ENCODE measurements at regions not wholly inside any gene's neighbourhood (a gene's known extent, or its start where the extent isn't known, plus 50 kb on each side); places are given as distances from the start of the nearest gene placed in this dataset.

DNA sequence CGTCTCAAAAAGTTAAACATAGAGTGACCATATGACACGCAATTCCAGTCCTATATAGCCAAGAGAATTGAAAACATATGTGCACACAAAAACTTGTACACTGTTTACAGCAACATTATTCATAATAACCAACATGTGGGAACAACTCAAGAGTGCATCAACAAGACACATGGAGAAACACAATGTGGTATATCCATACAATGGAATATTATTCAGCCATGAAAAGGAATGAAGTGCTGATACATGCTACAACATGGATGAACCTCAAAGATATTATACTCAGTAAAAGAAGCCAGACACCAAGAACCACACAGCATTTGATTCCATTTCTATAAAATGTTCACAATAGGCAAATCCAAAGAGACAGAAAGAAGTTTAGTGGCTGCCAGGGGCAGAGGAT lies 317.0 kb downstream of the NSG2 start:
- H3K79me2 ChIP-seq (ENCODE audit: insufficient read depth, low read length) = no peaks in the 10 kb centered on the region
- no peak overlapping the region for H2AFZ ChIP-seq (ENCODE audit: low read length)
- H3K9me2 ChIP-seq (replicated peaks; ENCODE audit: low read depth, low read length) = no peaks in the 10 kb centered on the region

DNA sequence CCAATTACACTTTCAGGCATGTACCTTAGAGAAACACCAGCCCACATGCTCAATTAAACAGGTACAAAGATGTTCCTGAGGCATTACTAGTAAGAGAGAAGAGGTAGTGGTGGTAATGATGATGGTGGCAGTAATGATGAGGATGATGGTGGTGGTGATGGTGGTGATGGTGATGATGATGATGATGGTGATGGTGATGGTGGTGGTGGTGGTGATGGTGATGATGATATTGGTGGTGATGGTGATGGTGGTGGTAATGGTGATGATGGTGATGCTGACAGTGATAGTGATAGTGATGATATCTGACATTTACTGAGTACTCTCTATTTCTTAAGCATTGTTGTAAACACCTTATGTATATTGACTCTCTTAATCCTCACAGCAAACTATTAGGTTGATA lies 318.4 kb downstream of the NSG2 start:
- no peaks in the 10 kb centered on the region for H3K27me3 ChIP-seq (ENCODE audit: insufficient read depth, low read length, poor library complexity, severe bottlenecking)
- TF ChIP-seq EZH2phosphoT487 (IDR thresholded peaks at IDR 0.05; ENCODE audit: borderline replicate concordance) = no peak
- TF ChIP-seq, protein P1, sequence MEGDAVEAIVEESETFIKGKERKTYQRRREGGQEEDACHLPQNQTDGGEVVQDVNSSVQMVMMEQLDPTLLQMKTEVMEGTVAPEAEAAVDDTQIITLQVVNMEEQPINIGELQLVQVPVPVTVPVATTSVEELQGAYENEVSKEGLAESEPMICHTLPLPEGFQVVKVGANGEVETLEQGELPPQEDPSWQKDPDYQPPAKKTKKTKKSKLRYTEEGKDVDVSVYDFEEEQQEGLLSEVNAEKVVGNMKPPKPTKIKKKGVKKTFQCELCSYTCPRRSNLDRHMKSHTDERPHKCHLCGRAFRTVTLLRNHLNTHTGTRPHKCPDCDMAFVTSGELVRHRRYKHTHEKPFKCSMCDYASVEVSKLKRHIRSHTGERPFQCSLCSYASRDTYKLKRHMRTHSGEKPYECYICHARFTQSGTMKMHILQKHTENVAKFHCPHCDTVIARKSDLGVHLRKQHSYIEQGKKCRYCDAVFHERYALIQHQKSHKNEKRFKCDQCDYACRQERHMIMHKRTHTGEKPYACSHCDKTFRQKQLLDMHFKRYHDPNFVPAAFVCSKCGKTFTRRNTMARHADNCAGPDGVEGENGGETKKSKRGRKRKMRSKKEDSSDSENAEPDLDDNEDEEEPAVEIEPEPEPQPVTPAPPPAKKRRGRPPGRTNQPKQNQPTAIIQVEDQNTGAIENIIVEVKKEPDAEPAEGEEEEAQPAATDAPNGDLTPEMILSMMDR (conservative IDR thresholded peaks at IDR 0.05; ENCODE audit: low read length) = no peak
- no peaks in the 10 kb centered on the region for H3K79me2 ChIP-seq (ENCODE audit: insufficient read depth, low read length)

More for the DNA sequence above, 317.0 kb downstream of the NSG2 start:
- no peaks in the 10 kb centered on the region for H3K27me3 ChIP-seq (ENCODE audit: insufficient read depth, low read length, poor library complexity, severe bottlenecking)
- TF ChIP-seq, protein P1 (conservative IDR thresholded peaks at IDR 0.05; ENCODE audit: low read length) = no peak
- TF ChIP-seq EZH2phosphoT487 (IDR thresholded peaks at IDR 0.05; ENCODE audit: borderline replicate concordance) = no peak
- H3K36me3 ChIP-seq (ENCODE audit: insufficient read depth, low read length) = no peaks in the 10 kb centered on the region
- no peak overlapping the region for H3K4me3 ChIP-seq (ENCODE audit: low read length, poor library complexity, severe bottlenecking)
- H3K4me1 ChIP-seq (ENCODE audit: insufficient read depth, low read length, poor library complexity, severe bottlenecking) = no peaks in the 10 kb centered on the region
- H3K4me2 ChIP-seq (ENCODE audit: low read depth, low read length, poor library complexity, severe bottlenecking) = no peak overlapping the region
- no peaks in the 10 kb centered on the region for H4K20me1 ChIP-seq (ENCODE audit: insufficient read depth, low read length, poor library complexity, severe bottlenecking)
- H3K9ac ChIP-seq (ENCODE audit: low read depth, low read length, poor library complexity, severe bottlenecking) = no peak overlapping the region
- H3K9me3 ChIP-seq (ENCODE audit: insufficient read depth, low read depth, low read length) = no peaks in the 10 kb centered on the region
- H3F3A ChIP-seq (ENCODE audit: low read depth) = no peaks in the 10 kb centered on the region

DNA sequence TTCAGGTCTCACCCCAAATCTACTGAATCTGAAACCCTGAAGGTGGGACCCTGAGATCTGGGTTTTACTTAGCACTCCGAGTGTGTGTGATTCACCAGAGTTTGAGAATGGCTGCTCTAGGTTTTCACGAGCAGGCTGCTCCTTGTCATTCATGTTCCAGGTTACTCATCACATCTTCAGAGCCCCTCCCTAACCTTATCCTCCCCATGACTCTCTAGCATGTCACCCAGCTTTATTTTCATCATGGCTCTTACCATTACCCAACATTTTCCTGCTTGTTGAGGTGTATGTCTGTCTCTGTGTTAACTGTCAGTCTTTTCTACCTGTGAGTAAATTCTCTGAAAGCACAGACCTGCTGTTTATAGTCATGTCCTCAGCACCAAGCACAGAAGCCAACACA lies 319.2 kb downstream of the NSG2 start:
- no peaks in the 10 kb centered on the region for H3K4me1 ChIP-seq (ENCODE audit: insufficient read depth, low read length, poor library complexity, severe bottlenecking)
- H3K4me2 ChIP-seq (ENCODE audit: low read depth, low read length, poor library complexity, severe bottlenecking) = no peak overlapping the region
- no peak overlapping the region for H3K4me3 ChIP-seq (ENCODE audit: low read length, poor library complexity, severe bottlenecking)
- no peaks in the 10 kb centered on the region for H4K20me1 ChIP-seq (ENCODE audit: insufficient read depth, low read length, poor library complexity, severe bottlenecking)
- H3K79me2 ChIP-seq (ENCODE audit: insufficient read depth, low read length) = no peaks in the 10 kb centered on the region
- no peaks in the 10 kb centered on the region for H3K27me3 ChIP-seq (ENCODE audit: insufficient read depth, low read length, poor library complexity, severe bottlenecking)
- no peak overlapping the region for H2AFZ ChIP-seq (ENCODE audit: low read length)
- no peaks in the 10 kb centered on the region for H3K9me3 ChIP-seq (ENCODE audit: insufficient read depth, low read depth, low read length)
- no peak for TF ChIP-seq EZH2phosphoT487 (IDR thresholded peaks at IDR 0.05; ENCODE audit: borderline replicate concordance)
- no peak overlapping the region for H3K9ac ChIP-seq (ENCODE audit: low read depth, low read length, poor library complexity, severe bottlenecking)
- H3K36me3 ChIP-seq (ENCODE audit: insufficient read depth, low read length) = no peaks in the 10 kb centered on the region
- H3F3A ChIP-seq (ENCODE audit: low read depth) = no peaks in the 10 kb centered on the region
- H3K9me2 ChIP-seq (replicated peaks; ENCODE audit: low read depth, low read length) = no peaks in the 10 kb centered on the region

More for the DNA sequence above, 318.4 kb downstream of the NSG2 start:
- H3K9me3 ChIP-seq (ENCODE audit: insufficient read depth, low read depth, low read length) = no peaks in the 10 kb centered on the region
- H3K9me2 ChIP-seq (replicated peaks; ENCODE audit: low read depth, low read length) = no peaks in the 10 kb centered on the region
- no peak overlapping the region for H3K9ac ChIP-seq (ENCODE audit: low read depth, low read length, poor library complexity, severe bottlenecking)
- no peak overlapping the region for H3K4me3 ChIP-seq (ENCODE audit: low read length, poor library complexity, severe bottlenecking)
- H2AFZ ChIP-seq (ENCODE audit: low read length) = no peak overlapping the region
- no peak overlapping the region for H3K4me2 ChIP-seq (ENCODE audit: low read depth, low read length, poor library complexity, severe bottlenecking)
- H3F3A ChIP-seq (ENCODE audit: low read depth) = no peaks in the 10 kb centered on the region
- no peaks in the 10 kb centered on the region for H3K4me1 ChIP-seq (ENCODE audit: insufficient read depth, low read length, poor library complexity, severe bottlenecking)
- no peaks in the 10 kb centered on the region for H3K36me3 ChIP-seq (ENCODE audit: insufficient read depth, low read length)
- H4K20me1 ChIP-seq (ENCODE audit: insufficient read depth, low read length, poor library complexity, severe bottlenecking) = no peaks in the 10 kb centered on the region

DNA sequence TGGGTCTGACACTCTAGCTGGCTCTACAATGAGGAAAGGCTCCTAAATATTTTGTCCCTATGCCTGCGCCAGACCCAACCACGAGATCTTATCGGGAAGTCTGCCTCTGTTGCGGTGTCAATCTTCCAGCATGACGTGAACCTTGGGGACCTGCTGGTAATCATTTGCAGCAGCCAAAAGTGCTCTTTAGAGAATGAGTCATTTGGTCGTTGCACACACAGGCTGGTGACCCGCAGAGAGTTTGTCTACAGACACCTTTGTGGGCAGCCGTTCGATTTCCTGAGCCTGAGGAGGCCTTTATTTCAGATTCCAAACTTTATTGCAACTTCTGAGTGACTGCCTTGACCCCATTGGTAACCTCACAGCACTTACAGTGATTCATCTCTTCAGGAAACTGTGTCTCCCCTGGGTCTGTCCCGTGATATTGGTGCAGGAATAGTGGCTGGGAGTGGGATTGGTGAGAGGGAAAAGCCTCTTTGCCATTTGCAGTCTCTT lies 326.1 kb downstream of the NSG2 start:
- H3K79me2 ChIP-seq (ENCODE audit: insufficient read depth, low read length) = no peaks in the 10 kb centered on the region
- H3K4me2 ChIP-seq (ENCODE audit: low read depth, low read length, poor library complexity, severe bottlenecking) = no peak overlapping the region
- no peaks in the 10 kb centered on the region for H3K36me3 ChIP-seq (ENCODE audit: insufficient read depth, low read length)
- H3K4me3 ChIP-seq (ENCODE audit: low read length, poor library complexity, severe bottlenecking) = no peak overlapping the region
- TF ChIP-seq EZH2phosphoT487 (IDR thresholded peaks at IDR 0.05; ENCODE audit: borderline replicate concordance) = no peak
- TF ChIP-seq, protein P1 (conservative IDR thresholded peaks at IDR 0.05; ENCODE audit: low read length) = no peak
- H3F3A ChIP-seq (ENCODE audit: low read depth) = no peaks in the 10 kb centered on the region
- no peaks in the 10 kb centered on the region for H3K4me1 ChIP-seq (ENCODE audit: insufficient read depth, low read length, poor library complexity, severe bottlenecking)
- H3K9ac ChIP-seq (ENCODE audit: low read depth, low read length, poor library complexity, severe bottlenecking) = no peak overlapping the region
- no peaks in the 10 kb centered on the region for H4K20me1 ChIP-seq (ENCODE audit: insufficient read depth, low read length, poor library complexity, severe bottlenecking)
- H3K27me3 ChIP-seq (ENCODE audit: insufficient read depth, low read length, poor library complexity, severe bottlenecking) = no peaks in the 10 kb centered on the region
- no peak overlapping the region for H2AFZ ChIP-seq (ENCODE audit: low read length)
- H3K9me3 ChIP-seq (ENCODE audit: insufficient read depth, low read depth, low read length) = no peaks in the 10 kb centered on the region
- no peaks in the 10 kb centered on the region for H3K9me2 ChIP-seq (replicated peaks; ENCODE audit: low read depth, low read length)

Data from Loucy (cell line).